Fibroblast of skin of right quadriceps (primary cell): ENCODE measurements at regions not wholly inside any gene's neighbourhood (a gene's known extent, or its start where the extent isn't known, plus 50 kb on each side); places are given as distances from the start of the nearest gene placed in this dataset.

Experiments used
- DNase-seq: peaks from one replicate; pipeline ENCODE4 v3.0.0-alpha.2; 2013

DNA sequence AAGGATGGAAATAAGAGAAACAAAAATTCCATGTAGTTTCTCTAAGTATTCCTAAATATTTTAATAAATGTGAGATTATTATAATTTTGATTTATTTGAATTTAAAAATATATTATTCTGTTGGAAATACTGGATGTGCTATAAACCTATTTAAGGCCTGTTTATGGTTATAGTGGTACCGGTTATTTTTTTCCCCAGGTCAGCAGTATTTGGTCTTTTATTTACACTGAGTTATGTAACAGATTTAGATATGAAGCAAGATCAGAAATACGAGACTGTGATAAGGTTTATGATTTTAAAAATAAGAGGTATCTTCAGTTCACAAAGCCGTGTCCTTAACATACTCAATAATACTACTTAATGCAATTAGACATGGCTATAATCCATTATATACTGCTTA lies 634.3 kb upstream of the POU3F2 start:
- no peak for DNase-seq

DNA sequence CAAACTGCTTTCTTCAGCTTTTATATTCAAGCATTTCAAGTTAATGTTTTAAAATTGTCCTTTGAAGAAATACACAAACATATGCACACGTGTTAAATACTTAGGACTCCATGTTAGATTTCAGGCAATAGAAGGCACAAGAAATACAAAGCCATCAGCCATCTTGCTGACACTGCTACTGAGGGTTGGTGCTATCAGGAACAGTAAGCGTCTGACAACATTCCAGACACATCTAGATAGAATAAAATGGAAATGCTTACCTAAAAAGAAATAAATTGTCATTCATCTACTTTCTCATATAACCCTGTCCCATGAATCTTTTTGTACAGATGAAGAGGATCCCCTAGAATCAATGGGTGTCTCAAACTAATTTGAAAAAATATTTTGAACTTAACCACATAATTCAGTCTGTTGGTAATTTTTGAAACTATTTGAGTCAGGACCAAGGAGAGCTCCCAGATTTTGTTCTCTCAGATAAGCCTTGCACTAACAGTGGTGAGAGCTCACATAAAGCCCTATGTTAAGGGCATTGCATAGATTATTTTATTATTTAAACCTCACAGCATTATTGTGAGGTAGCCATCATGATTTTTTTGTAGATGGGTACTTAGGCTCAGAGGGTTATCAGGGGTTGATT lies 631.1 kb upstream of the POU3F2 start:
- DNase-seq, result peak; percentile 3

DNA sequence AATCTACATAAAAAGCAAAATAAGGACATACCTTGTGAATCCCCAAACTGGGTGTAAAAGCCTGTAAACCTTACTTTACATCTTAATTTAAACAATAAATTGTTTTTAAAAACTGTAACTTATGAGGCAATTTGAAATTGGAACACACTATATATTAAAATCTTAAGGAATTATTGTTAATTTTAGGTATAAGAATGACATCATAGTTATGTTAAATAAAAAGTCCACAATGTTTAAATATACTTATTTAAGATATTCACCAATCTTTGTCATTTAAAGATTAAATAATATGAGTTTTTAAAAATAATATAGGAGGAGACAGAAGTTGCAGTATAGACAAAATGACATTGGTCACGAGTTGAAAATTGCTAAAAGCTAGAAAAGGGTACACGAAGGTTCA lies 621.9 kb upstream of the POU3F2 start:
- DNase-seq, result no peak

DNA sequence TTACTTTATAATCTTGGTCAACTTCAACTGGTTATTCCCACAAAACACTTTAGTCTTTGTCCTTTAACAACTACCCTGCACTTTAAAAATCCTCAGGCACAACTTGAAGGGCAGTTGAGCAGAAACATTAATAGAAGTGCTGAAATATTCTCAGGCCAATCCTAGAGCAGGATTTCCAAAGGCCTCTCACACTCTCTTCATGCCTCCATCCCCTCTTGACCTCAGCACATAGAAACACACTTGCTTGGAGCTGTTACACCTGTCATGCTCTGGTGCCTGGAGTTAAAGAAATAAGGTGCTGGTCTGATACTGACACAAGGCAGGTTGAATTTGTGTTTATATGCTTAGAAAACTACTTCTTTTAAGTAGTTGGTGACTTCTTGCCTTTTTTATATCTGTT lies 618.8 kb upstream of the POU3F2 start:
- no peak for DNase-seq

DNA sequence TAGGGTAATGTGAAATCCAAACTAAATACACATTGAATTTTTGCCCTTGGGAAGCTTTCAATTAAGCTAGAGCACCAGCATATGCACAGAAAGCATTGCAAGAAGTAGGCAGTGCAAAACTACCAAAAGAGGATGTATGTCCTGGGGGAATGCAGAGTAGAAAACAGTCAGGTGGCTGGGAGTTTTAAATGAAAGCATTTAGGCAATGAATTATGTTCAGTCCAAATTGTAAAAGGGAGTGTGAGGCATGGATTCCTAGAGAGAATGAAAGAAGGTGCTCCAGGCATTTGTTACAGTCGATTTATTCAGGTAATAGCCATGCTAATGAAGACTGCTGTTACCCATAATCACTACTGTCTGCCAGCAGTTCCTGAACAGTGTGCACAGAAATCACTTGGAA lies 604.1 kb upstream of the POU3F2 start:
- no peak for DNase-seq

DNA sequence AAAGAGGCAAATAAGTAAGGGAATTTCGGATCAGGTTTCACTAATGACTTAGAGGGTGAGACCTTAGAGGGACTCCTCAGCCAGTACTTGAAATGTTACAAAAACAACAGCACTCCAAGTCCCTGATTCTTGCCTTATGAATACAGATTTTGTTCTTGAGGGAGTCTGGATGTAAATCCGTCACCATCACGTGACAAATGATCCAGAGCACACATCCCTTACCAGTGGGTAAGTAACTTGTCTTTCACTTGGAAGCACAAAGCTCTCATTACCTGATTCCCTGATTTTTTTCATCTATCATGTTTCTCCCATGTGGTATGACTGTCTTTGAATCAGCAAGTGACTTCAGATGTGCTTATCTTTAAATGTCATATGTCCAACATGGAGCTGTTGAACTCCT lies 595.3 kb upstream of the POU3F2 start:
- no peak for DNase-seq

DNA sequence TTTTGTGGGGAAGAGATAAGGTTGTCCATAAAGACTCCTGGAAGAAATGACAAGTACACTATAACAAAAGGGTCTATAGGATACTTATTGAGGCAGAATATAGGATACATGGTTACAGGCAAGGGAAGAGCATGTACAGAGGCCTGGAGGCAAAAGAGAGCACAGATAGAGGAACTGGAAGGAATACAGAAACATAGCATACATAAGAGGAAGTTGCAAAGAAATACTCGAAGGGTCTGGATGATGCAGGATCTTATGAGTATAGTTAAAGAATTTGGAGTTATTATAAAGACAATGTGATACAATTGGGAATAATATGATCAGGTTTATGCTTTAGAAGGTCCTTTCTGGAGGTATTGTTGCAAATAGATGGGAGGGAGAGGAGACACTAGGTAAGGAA lies 592.7 kb upstream of the POU3F2 start:
- no peak for DNase-seq

DNA sequence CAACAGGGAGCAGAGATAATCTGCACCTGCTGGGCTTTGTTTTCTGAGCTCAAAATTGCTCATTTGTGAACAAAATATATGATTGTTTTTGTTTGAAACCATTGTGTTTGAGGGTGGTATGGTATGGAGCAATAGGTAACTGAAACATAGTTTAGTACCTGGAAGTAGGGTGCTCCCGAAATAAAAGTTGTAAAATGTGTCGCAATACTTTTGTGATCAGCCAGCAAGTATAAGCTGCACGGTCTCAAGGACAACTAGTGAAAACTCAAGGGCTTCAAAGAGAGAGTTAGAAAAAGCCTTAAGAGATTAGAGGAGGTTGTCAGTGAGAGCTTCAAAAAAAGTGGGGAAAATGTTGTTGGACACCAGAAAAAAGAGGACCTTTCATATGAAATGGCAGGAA lies 579.8 kb upstream of the POU3F2 start:
- no peak for DNase-seq

DNA sequence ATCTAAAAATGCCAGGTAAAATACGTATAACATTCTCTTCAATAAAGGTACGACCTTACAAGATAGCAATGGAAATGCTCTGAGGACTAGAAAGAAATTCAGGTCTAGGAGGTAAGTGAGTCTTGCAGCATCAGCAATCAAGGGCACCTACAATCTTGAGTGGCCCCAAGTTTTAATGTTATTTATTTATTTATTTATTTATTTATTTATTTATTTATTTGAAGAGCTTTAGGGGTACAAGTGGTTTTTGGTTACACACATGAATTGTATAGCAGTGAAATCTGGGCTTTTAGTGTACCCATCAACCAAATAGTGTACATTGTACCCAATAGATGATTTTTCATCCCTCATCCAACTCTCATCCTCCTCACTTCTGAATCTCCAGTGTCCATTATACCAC lies 574.0 kb upstream of the POU3F2 start:
- DNase-seq, result no peak

DNA sequence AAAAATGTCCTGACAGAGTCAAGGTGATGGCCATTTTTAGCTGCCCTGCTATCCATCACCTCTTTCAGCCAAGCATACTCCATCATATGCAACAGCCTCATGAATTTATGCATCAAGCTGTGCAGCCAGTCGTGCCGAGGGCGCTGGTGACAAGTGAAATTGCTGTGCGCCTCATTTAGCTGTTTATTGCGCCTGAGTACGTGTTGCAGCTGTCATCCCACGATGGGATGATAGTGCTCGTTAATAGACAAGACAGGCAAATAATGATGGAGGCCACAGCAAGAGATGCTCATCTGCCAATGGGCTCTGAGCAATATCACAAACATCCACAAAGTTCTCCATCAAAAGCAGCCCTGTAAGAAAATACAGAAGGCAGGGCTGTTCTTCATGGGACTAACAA lies 562.3 kb upstream of the POU3F2 start:
- DNase-seq, result no peak

DNA sequence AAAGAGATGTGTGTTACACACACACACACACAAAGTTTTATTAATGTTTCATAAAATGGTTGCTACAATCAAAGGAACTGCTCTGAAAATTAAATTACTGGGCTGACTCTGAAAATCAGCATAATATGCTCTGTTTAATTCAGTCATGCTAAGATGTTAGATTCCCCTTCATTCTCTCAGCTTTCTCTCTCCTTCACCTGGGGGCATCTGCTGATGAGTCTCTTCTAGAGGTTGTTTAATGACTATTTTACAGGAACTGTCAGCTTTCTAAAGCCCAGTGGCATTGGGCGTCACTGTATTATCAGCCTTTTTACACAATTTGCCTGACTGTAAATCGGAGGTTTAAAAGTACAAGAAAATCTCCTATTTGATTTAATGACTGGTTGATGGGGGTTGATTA lies 559.7 kb upstream of the POU3F2 start:
- DNase-seq, result no peak

DNA sequence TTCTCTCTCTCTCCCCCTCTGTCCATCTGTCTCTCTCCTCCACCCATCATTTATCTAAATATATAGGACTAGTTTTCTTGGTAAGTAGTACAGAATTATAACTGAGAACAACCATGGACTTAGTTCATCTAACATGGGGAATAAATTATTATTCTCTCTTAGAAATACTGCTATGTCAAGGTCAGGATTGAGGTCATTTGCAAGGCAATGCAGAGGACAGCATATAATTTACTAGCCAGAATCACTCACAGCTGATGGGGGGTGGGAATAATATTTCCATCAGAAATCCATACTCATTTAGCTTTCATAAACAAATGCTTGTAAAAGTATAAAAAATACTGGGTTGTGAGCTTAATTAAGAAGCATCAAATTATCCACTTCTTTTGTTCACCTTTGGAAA lies 553.9 kb upstream of the POU3F2 start:
- no peak for DNase-seq

DNA sequence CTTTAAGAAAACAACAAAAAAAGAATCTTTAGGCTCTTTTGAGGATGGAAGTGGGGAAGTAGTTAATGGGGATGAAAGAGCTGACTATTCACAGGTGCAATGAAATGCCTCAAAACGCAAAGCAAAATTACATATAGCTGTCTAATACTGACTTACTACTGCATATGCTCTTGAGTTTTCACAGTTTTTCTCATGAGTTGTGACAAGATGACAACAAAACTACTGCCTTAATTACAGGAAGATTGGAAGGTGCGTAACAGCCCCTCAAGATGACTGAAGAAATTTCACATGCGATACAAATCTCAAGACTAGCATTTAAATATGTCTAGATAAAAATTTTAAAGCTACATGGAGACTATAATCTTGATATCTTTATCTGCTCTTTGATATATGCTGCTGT lies 547.8 kb upstream of the POU3F2 start:
- DNase-seq, result no peak

DNA sequence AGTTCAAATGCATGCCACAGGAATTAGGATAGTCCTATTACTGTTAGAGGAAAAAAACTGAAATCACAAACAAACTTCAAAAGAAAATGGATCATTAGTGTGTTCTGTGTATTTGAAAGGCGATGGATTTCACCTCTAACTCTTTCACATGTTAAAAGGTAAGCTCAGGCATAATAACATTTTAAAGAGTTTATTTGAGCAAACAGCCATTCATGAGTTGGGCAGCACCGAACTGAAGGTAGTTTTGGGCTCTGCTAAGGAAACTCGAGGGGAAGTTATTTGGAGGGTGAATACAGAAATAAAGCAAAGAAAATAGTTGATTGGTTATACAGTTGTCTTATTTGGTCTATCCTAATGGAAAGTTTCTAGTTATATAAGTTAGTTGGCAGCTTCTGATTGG lies 546.5 kb upstream of the POU3F2 start:
- DNase-seq, result no peak

DNA sequence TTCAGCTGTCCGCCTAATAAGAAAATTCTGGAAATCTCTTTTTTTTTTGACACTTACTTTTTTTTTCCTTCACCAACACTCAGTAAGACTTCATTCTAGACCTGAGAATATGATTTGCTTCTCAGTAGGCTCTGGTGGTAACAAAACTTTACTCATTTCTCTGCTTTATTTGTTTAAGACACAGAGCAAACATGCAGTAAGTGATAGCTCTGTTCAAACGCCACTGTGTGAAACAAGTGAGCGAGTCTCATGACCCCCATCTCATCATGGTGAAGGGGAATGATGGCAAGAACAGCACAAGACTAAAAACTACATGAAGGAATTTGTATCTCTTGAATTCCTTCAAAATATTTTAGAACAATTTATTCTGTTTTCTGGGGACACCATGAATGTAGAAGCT lies 541.6 kb upstream of the POU3F2 start:
- DNase-seq, result no peak

DNA sequence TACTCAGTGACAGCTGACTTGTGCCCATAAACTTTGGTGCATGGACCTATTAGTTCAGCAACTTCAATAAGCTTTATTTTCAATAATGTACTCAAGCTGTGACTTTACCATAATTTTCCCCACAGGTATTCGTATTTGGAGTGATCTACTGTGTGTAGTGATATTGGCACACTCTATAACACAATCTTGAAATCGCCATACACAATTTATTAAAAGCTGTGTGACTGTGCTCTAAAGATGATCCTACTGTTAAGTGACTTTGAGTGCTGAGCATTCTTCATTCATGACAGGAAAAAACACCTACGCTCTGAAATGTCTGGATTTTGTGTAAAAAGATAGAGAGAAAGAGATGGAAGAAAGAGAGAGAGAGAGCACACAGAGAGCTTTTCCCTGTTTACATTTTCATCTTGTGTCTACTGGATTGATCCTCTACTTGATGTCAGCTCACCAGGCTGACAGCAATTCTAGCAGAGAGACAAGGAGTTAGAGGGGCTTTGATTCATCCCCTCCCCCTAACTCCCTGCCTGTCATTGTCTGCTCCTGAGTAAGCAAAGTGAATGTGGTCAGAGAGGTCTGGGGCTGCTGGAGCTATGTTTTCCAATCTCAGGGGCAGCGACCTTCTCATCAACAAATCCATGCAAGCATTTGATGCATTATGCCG lies 538.7 kb upstream of the POU3F2 start:
- DNase-seq, result no peak

DNA sequence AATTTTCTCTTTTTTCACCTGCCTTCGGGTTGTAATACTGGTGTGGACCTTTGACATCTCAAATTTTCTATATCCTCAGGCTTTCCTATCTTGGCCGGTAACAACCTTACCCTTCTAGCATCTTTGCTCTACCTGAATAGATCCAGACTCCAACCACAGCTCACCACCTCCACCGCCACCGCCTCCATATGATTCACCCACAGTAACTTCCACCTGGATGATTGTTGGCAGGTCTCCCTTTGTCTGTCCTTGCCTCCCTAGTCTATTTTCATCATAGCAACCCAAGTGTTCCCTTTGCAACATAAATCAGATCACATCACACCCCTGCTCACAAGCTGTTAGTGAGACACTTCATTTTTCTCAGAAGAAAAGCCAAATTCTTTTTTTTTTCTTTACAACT lies 525.8 kb upstream of the POU3F2 start:
- no peak for DNase-seq

DNA sequence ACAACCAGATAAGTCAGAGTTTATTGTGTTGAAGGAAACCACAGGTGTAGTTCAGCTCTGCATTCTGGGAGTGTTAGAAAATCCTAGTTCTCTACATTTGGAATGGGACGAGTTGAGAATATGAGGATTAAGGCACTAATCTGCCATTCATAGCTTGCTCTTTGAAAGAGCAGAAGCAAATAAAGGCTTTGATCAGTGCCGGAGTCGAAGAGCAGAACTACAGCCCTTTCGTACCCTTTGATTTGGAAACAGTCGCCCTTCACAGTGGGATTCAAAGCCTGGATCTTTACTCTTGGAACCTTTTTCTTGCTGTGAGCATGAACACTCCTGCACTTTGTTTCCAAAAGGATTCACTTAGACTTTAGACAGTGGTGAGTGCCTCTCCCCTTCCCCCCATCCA lies 523.9 kb upstream of the POU3F2 start:
- DNase-seq, result no peak

DNA sequence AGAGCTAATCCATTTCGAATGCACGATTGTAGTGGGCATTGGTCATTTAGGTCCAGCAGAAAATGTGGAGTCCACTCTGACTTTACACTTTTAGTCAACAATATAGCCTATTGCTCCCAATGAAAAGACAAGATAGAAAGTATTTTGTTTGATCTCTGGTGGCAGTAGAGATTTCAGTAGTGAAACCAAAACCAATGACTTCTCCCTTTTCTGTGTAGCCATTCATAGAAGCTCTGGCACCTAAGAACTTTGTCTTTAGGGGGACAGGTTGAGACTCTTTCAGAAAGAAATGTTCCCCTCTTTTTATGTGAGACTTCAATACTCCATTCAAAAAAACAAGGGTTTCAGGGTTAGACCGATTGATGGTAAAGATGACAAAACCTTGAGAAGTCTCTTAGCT lies 510.8 kb upstream of the POU3F2 start:
- DNase-seq, result no peak

DNA sequence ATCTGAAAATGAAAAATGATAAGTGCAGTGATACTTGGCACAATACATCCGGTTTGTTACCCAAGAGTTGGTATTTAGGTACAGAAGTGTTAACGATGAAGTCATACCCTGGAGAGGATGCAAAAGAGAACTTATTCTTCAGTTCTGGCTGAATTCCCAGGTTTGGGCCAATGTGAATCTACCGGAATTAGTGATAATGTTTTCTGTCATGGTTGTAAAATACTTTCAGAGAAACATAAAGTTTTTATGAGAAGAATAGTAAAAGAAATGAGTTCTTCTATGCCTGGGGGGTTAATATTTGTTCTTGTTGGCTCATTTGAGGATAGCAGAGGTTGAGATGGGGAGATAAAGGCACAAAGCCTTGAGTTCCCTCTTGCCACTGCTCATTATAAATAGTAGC lies 509.9 kb upstream of the POU3F2 start:
- DNase-seq, result no peak

DNA sequence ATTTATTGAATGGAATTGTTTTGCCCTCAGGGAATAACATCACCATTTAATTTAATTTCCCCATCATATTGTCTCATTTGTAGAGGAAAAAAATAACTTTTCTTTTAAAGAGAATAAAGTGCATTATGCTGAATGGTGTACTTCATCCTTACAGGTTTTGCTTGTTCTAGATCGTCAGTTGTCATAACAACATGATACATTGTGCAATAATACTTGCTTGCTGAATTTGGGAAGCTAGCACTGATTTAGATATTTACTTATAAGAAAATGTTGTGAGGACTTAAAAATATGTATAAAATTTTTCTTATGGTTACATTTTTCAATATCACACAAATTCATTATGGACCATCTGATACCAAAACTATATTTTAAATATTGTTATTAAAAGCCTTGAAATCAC lies 509.0 kb upstream of the POU3F2 start:
- DNase-seq, result no peak

DNA sequence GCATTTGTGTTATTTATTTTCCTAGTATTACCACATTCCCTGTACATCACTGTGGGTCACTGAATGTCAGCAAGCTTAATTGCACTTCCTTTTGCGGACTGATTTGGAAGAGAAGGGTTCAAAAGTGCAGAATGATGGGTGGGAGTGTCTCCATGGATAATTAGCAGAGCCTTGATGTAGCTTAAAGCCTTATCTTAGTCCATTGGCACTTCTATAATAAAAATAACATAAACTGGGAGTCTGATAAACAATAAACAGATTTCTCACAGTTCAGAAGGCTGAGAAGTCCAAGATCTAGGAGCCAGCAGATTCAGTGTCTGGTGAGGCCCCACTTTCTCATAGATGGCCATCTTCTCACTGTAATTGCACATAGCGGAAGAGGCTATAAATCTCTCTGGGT lies 501.1 kb upstream of the POU3F2 start:
- DNase-seq, result no peak

DNA sequence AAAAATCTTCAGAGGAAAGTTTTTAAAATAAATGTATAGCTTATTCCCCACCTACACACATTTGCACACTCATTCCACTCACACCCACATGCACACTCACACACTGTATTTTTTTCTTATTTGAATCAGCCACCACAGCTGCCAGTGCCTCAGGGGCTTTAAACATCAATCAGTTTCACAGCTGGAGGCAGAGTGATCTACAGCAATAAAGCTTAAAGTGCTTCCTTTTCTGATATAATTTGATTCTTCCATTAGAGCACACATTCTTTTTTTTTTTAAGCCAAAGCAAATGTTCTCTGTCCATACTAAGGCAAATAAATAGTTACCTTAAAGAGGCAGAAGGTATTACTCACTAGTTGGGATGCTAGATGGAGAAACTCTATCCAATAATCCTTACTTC lies 498.8 kb upstream of the POU3F2 start:
- no peak for DNase-seq

DNA sequence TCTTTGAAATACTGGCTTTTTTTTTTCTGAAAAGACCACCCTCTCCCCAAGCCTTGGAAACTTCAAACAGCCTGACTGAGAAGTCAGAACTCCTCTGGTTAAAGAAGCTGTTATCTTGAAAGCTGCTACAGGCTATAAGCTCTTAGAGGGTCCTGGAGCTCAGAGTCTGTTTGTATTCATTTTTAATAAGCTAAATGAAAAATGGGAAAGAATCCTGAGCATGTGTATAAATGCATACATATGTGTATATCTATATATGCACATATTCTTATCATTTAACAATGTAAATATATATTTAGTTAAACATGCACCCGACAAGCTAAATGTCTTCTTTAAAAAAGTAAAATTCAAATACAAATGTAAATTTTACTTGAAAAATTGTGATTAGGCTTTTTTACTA lies 494.9 kb upstream of the POU3F2 start:
- DNase-seq, result no peak

DNA sequence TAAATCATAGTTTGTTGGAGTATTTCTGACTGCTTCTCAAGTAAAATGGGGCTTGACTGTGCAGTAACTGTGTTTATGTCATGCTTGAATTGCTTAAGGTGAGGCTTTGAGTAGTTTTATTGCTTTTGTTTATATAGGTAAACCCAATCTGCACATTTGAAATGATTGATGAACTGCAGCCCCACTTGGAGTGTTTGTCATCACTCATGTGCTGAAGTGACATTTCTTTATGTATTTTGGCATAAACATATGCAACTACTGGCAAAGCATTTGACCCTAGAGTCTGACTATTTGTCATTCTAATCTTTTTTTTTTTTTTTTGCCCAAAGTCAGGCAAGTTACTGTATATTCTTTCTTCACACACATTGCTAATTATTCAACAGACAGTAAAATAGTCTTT lies 491.4 kb upstream of the POU3F2 start:
- no peak for DNase-seq
